Heart left ventricle (tissue), 16 donors: ENCODE measurements at regions not wholly inside any gene's neighbourhood (a gene's known extent, or its start where the extent isn't known, plus 50 kb on each side); places are given as distances from the start of the nearest gene placed in this dataset.

ENCODE experiments used
- ATAC-seq, 4 donors: fragments of 200-7000 bp; cut with Tn5 transposase; one replicate each; pipeline ENCODE4 v1.9.1; 2020 to 2022; ENCODE audit warnings: moderate library complexity in 4 of 4, mild to moderate bottlenecking in 3 of 4, moderate number of reproducible peaks in 1 of 4
- DNase-seq, 5 donors: peaks; one replicate each; pipeline ENCODE4 v3.0.0-alpha.2; 2020
- H3K27ac ChIP-seq, 12 donors: fragments of 200-600 bp; sonication (generic) in 4 of 12; one replicate each; pipeline versions ENCODE4 v1.5.0 to v1.8.0; 2016 to 2022; ENCODE audit warnings: mild to moderate bottlenecking in 2 of 12
- H3K27me3 ChIP-seq, 9 donors: fragments of 200-600 bp; sonication (generic) in 2 of 9; one replicate each; pipeline versions ENCODE4 v1.5.1 to v1.8.0; 2016 to 2022; ENCODE audit warnings: mild to moderate bottlenecking in 3 of 9
- H3K36me3 ChIP-seq, 9 donors: fragments of 200-600 bp; sonication (generic) in 2 of 9; one replicate each; pipeline versions ENCODE4 v1.5.0 to v1.8.0; 2018 to 2022; ENCODE audit warnings: mild to moderate bottlenecking in 2 of 9
- H3K4me1 ChIP-seq, 12 donors: fragments of 200-600 bp; sonication (generic) in 4 of 12; one replicate each; pipeline versions ENCODE4 v1.5.0 to v1.8.0; 2016 to 2022; ENCODE audit warnings: mild to moderate bottlenecking in 3 of 12
- H3K4me3 ChIP-seq, 12 donors: fragments of 200-600 bp; sonication (generic) in 4 of 12; one replicate each; pipeline versions ENCODE4 v1.5.0 to v1.8.0; 2017 to 2022; ENCODE audit warnings: mild to moderate bottlenecking in 9 of 12, moderate library complexity in 4 of 12
- H3K9me3 ChIP-seq, 12 donors: fragments of 200-600 bp; sonication (generic) in 4 of 12; one replicate each; pipeline versions ENCODE4 v1.5.0 to v1.8.0; 2016 to 2022; ENCODE audit warnings: mild to moderate bottlenecking in 1 of 12
- POLR2A ChIP-seq, 2 donors: fragments of 450-650 bp; IDR thresholded peaks; one replicate each; pipeline ENCODE4 v1.6.1; 2017; ENCODE audit warnings: antibody characterized with exemption in 2 of 2, mild to moderate bottlenecking in 2 of 2, moderate library complexity in 2 of 2
- WGBS, 4 donors: extraction: QIAGEN DNeasy Blood & Tissue Kit in 2 of 4; methylation state at CpG; one replicate each; pipeline versions ENCODE4 v1.1.5 to v1.1.7; 2013 to 2018; 5-methylcytosine and 5-hydroxymethylcytosine counted together
- intact Hi-C, 10 donors: fragments of 100-400 bp; cut with DNase I; formaldehyde crosslinking; loops; one replicate each; pipeline versions ENCODE4 v1.11.1 to v1.14.2; 2022
- TF ChIP-seq, protein P1 (sequence below), 12 donors: fragments of 200-600 bp; sonication (generic) in 4 of 12; IDR thresholded peaks; one replicate each; pipeline versions ENCODE4 v1.5.0 to v1.8.0; 2018 to 2022; ENCODE audit warnings: antibody characterized with exemption in 12 of 12, mild to moderate bottlenecking in 5 of 12
- donor health status: ischemic (EF 13 %, LVEDD 7.1; RV severe dilation, severe dysfunction).
- donor health status: healthy with polysubstance abuse.
- donor health status: DM: no; HTN: yes; CAD: no.
- donor health status: DM: no; HTN: no; CAD: no.
- donor health status: ischemic (EF 25% LVEDD 6.9; RV normal size, moderate dysfunction).
- donor health status: ischemic (EF 25% LVEDD 5.7; RV mildly dilated, moderate dysfunction).
- donor health status: healthy.
- donor health status: DM: yes; HTN: yes; CAD: no.
- donor health status: ischemic (EF 35%, LVEDD 5.7; RV mildly dilated, moderate dysfunction).
- donor health status: nonischemic (EF 11% LVEDD 7.7; RV severe dilation, severe dysfunction).
- donor health status: DM: yes; HTN: yes; CAD: no.
- donor health status: PGD.
- donor health status: ischemic (EF 29% LVEDD 5.4; RV normal size, mild dysfunction).
- donor health status: nonischemic (EF 23%, LVEDD 6.1; RV moderate dilation, normal function).

- ATAC-seq (no peak), DNase-seq (no peak)
- Histone ChIP-seq H3K4me3 (no peak overlapping the region), H3K36me3 (no peaks in the 10 kb centered on the region), H3K9me3 (no peaks in the 10 kb centered on the region), H3K27me3 (no peaks in the 10 kb centered on the region), H3K27ac (no peak overlapping the region), H3K4me1 (no peaks in the 10 kb centered on the region)
- 65 to 81% (median 78%) methylated on average over 7 of the region's 7 CpGs for WGBS, 4 donors
- intact Hi-C loops, result no loop called here
- TF ChIP-seq, protein P1, sequence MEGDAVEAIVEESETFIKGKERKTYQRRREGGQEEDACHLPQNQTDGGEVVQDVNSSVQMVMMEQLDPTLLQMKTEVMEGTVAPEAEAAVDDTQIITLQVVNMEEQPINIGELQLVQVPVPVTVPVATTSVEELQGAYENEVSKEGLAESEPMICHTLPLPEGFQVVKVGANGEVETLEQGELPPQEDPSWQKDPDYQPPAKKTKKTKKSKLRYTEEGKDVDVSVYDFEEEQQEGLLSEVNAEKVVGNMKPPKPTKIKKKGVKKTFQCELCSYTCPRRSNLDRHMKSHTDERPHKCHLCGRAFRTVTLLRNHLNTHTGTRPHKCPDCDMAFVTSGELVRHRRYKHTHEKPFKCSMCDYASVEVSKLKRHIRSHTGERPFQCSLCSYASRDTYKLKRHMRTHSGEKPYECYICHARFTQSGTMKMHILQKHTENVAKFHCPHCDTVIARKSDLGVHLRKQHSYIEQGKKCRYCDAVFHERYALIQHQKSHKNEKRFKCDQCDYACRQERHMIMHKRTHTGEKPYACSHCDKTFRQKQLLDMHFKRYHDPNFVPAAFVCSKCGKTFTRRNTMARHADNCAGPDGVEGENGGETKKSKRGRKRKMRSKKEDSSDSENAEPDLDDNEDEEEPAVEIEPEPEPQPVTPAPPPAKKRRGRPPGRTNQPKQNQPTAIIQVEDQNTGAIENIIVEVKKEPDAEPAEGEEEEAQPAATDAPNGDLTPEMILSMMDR (IDR thresholded peaks at IDR 0.05), result no peak
- TF ChIP-seq POLR2A (IDR thresholded peaks at IDR 0.05), result no peak
Observed at GRCh38 chr5:167712986-167713585, 578.4 kb upstream of the WWC1 start.

- WGBS, 4 donors, result 79 to 91% (median 86%) methylated on average over 1 of the region's 1 CpG
- H3K4me3 ChIP-seq, result no peak overlapping the region
- H3K9me3 ChIP-seq, result no peaks in the 10 kb centered on the region
- H3K36me3 ChIP-seq, result no peaks in the 10 kb centered on the region
- no peaks in the 10 kb centered on the region for H3K27me3 ChIP-seq
- ATAC-seq, result no peak
- no peaks in the 10 kb centered on the region for H3K4me1 ChIP-seq
- no peak overlapping the region for H3K27ac ChIP-seq
- DNase-seq, result no peak
- TF ChIP-seq, protein P1 (IDR thresholded peaks at IDR 0.05), result no peak
- intact Hi-C loops, result no loop called here
Observed at GRCh38 chr5:167713896-167714295, 577.5 kb upstream of the WWC1 start.

- Histone ChIP-seq H3K27ac (no peak overlapping the region), H3K4me3 (no peak overlapping the region), H3K9me3 (no peaks in the 10 kb centered on the region), H3K36me3 (no peaks in the 10 kb centered on the region), H3K4me1 (no peaks in the 10 kb centered on the region), H3K27me3 (no peaks in the 10 kb centered on the region)
- ATAC-seq, result no peak
- 79 to 85% (median 83%) methylated on average over 6 of the region's 6 CpGs for WGBS, 4 donors
- no peak for TF ChIP-seq POLR2A (IDR thresholded peaks at IDR 0.05)
- TF ChIP-seq, protein P1 (IDR thresholded peaks at IDR 0.05), result no peak
- intact Hi-C loops, result no loop called here
- no peak for DNase-seq
Observed at GRCh38 chr5:167716126-167716775, 575.2 kb upstream of the WWC1 start.

GRCh38 chr5:167720259-167720658 lies 571.2 kb upstream of the WWC1 start:
- Histone ChIP-seq H3K27ac (no peak overlapping the region), H3K4me3 (no peak overlapping the region), H3K4me1 (no peaks in the 10 kb centered on the region), H3K27me3 (no peaks in the 10 kb centered on the region), H3K36me3 (no peaks in the 10 kb centered on the region), H3K9me3 (no peaks in the 10 kb centered on the region)
- 54 to 77% (median 73%) methylated on average over 3 of the region's 3 CpGs for WGBS, 4 donors
- TF ChIP-seq POLR2A (IDR thresholded peaks at IDR 0.05), result no peak
- TF ChIP-seq, protein P1 (IDR thresholded peaks at IDR 0.05), result no peak
- ATAC-seq (no peak), DNase-seq (no peak)
- intact Hi-C loops, result loop anchor here (5.0 to 10.0 kb wide), 9 partner anchors 205 to 502 kb away; no protein-coding TSS in a partner anchor
